HEK293 (cell line): ENCODE measurements at regions not wholly inside any gene's neighbourhood (a gene's known extent, or its start where the extent isn't known, plus 50 kb on each side); places are given as distances from the start of the nearest gene placed in this dataset.

Source experiments
- CTCF ChIP-seq: fragments of 450-650 bp; formaldehyde crosslinking; IDR thresholded peaks from 2 replicates; pipeline ENCODE4 v1.5.1; 2016; ENCODE audit warnings: missing biosample characterization, missing genetic modification characterization
- GLI4 ChIP-seq: fragments of 450-650 bp; formaldehyde crosslinking; IDR thresholded peaks from 2 replicates; pipeline ENCODE4 v1.5.1; 2016; ENCODE audit warnings: missing biosample characterization, missing genetic modification characterization
- MYNN ChIP-seq: fragments of 450-650 bp; formaldehyde crosslinking; IDR thresholded peaks from 2 replicates; pipeline ENCODE4 v1.5.1; 2016; ENCODE audit warnings: missing biosample characterization, missing genetic modification characterization, borderline replicate concordance
- SETDB1 ChIP-seq: IDR thresholded peaks from one replicate; pipeline ENCODE4 v1.6.1; 2017; ENCODE audit warnings: mild to moderate bottlenecking, low read length, moderate library complexity, mixed read lengths; ENCODE audit not compliant: insufficient read length
- ZNF155 ChIP-seq: fragments of 450-650 bp; formaldehyde crosslinking; IDR thresholded peaks from 2 replicates; pipeline ENCODE4 v1.5.1; 2016; ENCODE audit warnings: missing biosample characterization, missing genetic modification characterization
- ZNF24 ChIP-seq: fragments of 450-650 bp; formaldehyde crosslinking; IDR thresholded peaks from 2 replicates; pipeline ENCODE4 v1.5.1; 2016; ENCODE audit warnings: missing biosample characterization, missing genetic modification characterization
- ZNF580 ChIP-seq: fragments of 450-650 bp; formaldehyde crosslinking; IDR thresholded peaks from 2 replicates; pipeline ENCODE4 v1.5.1; 2016; ENCODE audit warnings: missing biosample characterization, missing genetic modification characterization
- ZNF843 ChIP-seq: fragments of 450-650 bp; formaldehyde crosslinking; IDR thresholded peaks from 2 replicates; pipeline ENCODE4 v1.5.1; 2016; ENCODE audit warnings: missing biosample characterization, missing genetic modification characterization

- TF ChIP-seq CTCF (tag by site-specific recombination) = no peak
- no peak for TF ChIP-seq ZNF580 (tag by site-specific recombination)
- TF ChIP-seq ZNF155 (tag by site-specific recombination) = no peak
- TF ChIP-seq ZNF24 (tag by site-specific recombination) = no peak
- no peak for TF ChIP-seq MYNN (tag by site-specific recombination)
- no peak for TF ChIP-seq ZNF843 (tag by site-specific recombination)
- TF ChIP-seq GLI4 (tag by site-specific recombination) = no peak
- no peak for TF ChIP-seq SETDB1
Observed at GRCh38 chr18:61732854-61733253, 160.0 kb downstream of the RNF152 start.
